CD8-positive, alpha-beta memory T cell (primary cell): ENCODE measurements at regions not wholly inside any gene's neighbourhood (a gene's known extent, or its start where the extent isn't known, plus 50 kb on each side); places are given as distances from the start of the nearest gene placed in this dataset.
"Not testable (repeated sequence)": the region's sequence is repeated elsewhere in the genome, so short reads cannot be mapped to it uniquely, and the experiment has no call there.

Experiments used
- CTCF ChIA-PET: fragments of 350-600 bp; sonication (Branson Sonifier 250); formaldehyde crosslinking; loops from one replicate; lab custom pipeline; 2021; ENCODE audit warnings: antibody characterized with exemption; lab: Charles Lee
- POLR2A ChIA-PET: fragments of 350-600 bp; sonication (Branson Sonifier 250); formaldehyde crosslinking; loops from one replicate; lab custom pipeline; 2021; ENCODE audit warnings: antibody characterized with exemption; lab: Charles Lee
- DNase-seq, 5 donors: peaks; one replicate each; pipeline versions ENCODE4 v3.0.0 to v3.0.0-alpha.2; 2020 to 2022; ENCODE audit warnings: mixed read lengths in 1 of 5
- H3K27ac ChIP-seq: one replicate; pipeline ENCODE4 v1.7.0; 2013; ENCODE audit warnings: low read depth, mild to moderate bottlenecking, low read length, moderate library complexity
- H3K27me3 ChIP-seq: 2 replicates; pipeline ENCODE4 v1.7.0; 2013; ENCODE audit warnings: low read length, mild to moderate bottlenecking; ENCODE audit not compliant: insufficient read depth, poor library complexity, severe bottlenecking
- H3K36me3 ChIP-seq: 2 replicates; pipeline ENCODE4 v1.7.0; 2013; ENCODE audit warnings: mild to moderate bottlenecking, low read length, moderate library complexity; ENCODE audit not compliant: insufficient read depth
- H3K4me1 ChIP-seq: 2 replicates; pipeline ENCODE4 v1.7.0; 2013; ENCODE audit warnings: mild to moderate bottlenecking, low read length, moderate library complexity; ENCODE audit not compliant: insufficient read depth
- H3K4me3 ChIP-seq: 2 replicates; pipeline ENCODE4 v1.7.0; 2013; ENCODE audit warnings: mild to moderate bottlenecking, low read length
- H3K9me3 ChIP-seq: 2 replicates; pipeline ENCODE4 v1.7.0; 2013; ENCODE audit warnings: mild to moderate bottlenecking, low read length
- H3K27ac Mint-ChIP-seq, 8 donors: one replicate each; pipeline ENCODE4 v1.8.0; 2020 to 2021; ENCODE audit warnings: mixed read lengths in 8 of 8, mild to moderate bottlenecking in 6 of 8, inconsistent platforms in 3 of 8, moderate library complexity in 3 of 8
- H3K27me3 Mint-ChIP-seq, 2 donors: one replicate each; pipeline ENCODE4 v1.8.0; 2020 to 2021; ENCODE audit warnings: mixed read lengths in 2 of 2, mild to moderate bottlenecking in 1 of 2, moderate library complexity in 1 of 2
- H3K36me3 Mint-ChIP-seq, 3 donors: one replicate each; pipeline ENCODE4 v1.8.0; 2020 to 2021; ENCODE audit warnings: mixed read lengths in 3 of 3, inconsistent platforms in 1 of 3, mild to moderate bottlenecking in 1 of 3
- H3K4me1 Mint-ChIP-seq, 3 donors: one replicate each; pipeline ENCODE4 v1.8.0; 2020 to 2021; ENCODE audit warnings: mixed read lengths in 3 of 3, inconsistent platforms in 1 of 3, mild to moderate bottlenecking in 1 of 3
- H3K4me3 Mint-ChIP-seq, 7 donors: one replicate each; pipeline ENCODE4 v1.8.0; 2020 to 2021; ENCODE audit warnings: mixed read lengths in 7 of 7, mild to moderate bottlenecking in 6 of 7, moderate library complexity in 4 of 7, inconsistent platforms in 2 of 7
- H3K9me3 Mint-ChIP-seq, 5 donors: one replicate each; pipeline ENCODE4 v1.8.0; 2020 to 2022; ENCODE audit warnings: mixed read lengths in 5 of 5, mild to moderate bottlenecking in 3 of 5, moderate library complexity in 2 of 5, inconsistent platforms in 1 of 5

DNA sequence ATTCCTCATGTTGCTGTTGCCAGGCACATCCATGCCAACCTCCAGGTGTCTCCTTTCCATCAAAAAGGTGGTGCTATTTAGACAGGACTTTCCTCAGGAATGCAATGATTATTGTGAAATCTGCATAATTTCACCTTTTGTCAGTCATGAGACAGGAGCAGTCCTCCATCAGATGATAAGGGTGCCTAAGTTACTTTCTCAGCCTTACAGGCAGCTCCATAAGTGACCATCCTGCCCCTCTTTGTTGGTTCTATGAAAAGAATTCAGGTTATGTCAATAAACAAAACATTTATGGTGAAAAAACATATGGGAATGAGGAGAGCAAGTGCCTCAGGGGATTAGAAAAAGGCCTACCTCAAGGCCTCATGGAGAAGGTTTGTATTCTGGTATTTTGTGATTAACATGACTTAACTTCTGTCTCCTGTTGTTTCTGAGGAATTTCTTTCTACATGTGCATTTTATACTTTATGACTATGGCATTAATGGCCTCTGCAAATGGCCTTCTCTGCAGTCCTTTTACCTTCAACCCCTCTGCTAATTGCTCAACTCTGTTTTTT, 110.3 kb upstream of the DIAPH3 start:
- Histone ChIP-seq H3K4me3 (no peak overlapping the region), H3K27ac (no peak overlapping the region), H3K4me1 (no peaks in the 10 kb centered on the region), H3K9me3 (no peaks in the 10 kb centered on the region), H3K27me3 (no peaks in the 10 kb centered on the region), H3K36me3 (no peaks in the 10 kb centered on the region)
- Mint-ChIP-seq H3K9me3 (no peaks in the 10 kb centered on the region), H3K4me3 (no peak overlapping the region), H3K27me3 (peaks cover 1 to 3% of the 10 kb centered on the region in 2 donors), H3K4me1 (no peaks in the 10 kb centered on the region), H3K27ac (no peak overlapping the region), H3K36me3 (peaks cover 0 to 8% (median 2%) of the 10 kb centered on the region in 3 donors)
- no peak for DNase-seq
- POLR2A ChIA-PET: no interaction called here
- CTCF ChIA-PET: no interaction called here

DNA sequence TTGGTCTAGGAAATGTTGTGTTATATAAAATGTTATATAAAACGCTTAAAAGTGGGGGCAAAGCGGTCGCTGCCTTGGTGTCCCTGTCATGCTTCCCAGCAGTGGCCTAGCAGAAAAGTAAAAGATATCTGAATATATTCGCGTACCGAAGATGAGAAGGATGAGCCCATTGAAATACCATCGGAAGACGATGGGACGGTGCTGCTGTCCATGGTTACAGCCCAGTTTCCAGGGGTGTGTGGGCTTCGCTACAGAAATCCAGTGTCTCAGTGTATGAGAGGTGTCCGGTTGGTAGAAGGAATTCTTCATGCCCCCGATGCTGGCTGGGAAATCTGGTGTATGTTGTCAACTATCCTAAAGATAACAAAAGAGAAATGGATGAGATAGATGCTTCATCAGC, 110.9 kb upstream of the DIAPH3 start:
- no peaks in the 10 kb centered on the region for H3K9me3 Mint-ChIP-seq
- ChIA-PET POLR2A (no interaction called here), CTCF (no interaction called here)
- Histone ChIP-seq H3K27me3 (no peaks in the 10 kb centered on the region), H3K9me3 (no peaks in the 10 kb centered on the region), H3K36me3 (no peaks in the 10 kb centered on the region), H3K4me1 (no peaks in the 10 kb centered on the region), H3K27ac (no peak overlapping the region), H3K4me3 (no peak overlapping the region)
- no peak for DNase-seq
- H3K4me1 Mint-ChIP-seq: no peaks in the 10 kb centered on the region
- peaks cover 1 to 3% of the 10 kb centered on the region in 2 donors for H3K27me3 Mint-ChIP-seq
- no peak overlapping the region for H3K27ac Mint-ChIP-seq
- peaks cover 0 to 8% (median 2%) of the 10 kb centered on the region in 3 donors for H3K36me3 Mint-ChIP-seq
- H3K4me3 Mint-ChIP-seq: no peak overlapping the region

DNA sequence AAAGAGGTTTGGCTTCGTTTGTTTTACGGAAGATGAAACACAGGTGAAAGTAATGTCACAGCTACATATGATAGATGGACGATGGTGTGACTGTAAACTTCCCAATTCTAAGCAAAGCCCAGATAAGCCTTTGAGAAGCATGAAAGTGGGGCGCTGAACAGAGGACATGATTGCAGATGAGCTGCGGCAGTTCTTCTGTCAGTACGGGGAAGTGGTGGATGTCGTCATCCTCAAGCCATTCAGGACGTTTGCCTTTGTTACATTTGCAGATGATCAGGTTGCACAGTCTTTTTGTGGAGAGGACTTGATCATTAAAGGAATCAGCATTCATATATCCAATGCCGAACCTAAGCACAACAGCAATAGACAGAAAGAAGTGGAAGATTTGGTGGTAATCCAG, 111.5 kb upstream of the DIAPH3 start:
- H3K36me3 ChIP-seq: no peaks in the 10 kb centered on the region
- no peaks in the 10 kb centered on the region for H3K4me1 Mint-ChIP-seq
- no peaks in the 10 kb centered on the region for H3K4me1 ChIP-seq
- H3K36me3 Mint-ChIP-seq: peaks cover 0 to 8% (median 2%) of the 10 kb centered on the region in 3 donors
- no peaks in the 10 kb centered on the region for H3K9me3 Mint-ChIP-seq
- ChIA-PET CTCF (no interaction called here), POLR2A (no interaction called here)
- no peak overlapping the region for H3K4me3 ChIP-seq
- H3K27ac ChIP-seq: no peak overlapping the region
- H3K27me3 ChIP-seq: no peaks in the 10 kb centered on the region
- H3K27ac Mint-ChIP-seq: no peak overlapping the region
- H3K9me3 ChIP-seq: no peaks in the 10 kb centered on the region
- no peak overlapping the region for H3K4me3 Mint-ChIP-seq
- no peak for DNase-seq
- peaks cover 1 to 5% of the 10 kb centered on the region in 2 donors for H3K27me3 Mint-ChIP-seq

- H3K36me3 ChIP-seq, H3K9me3 ChIP-seq, POLR2A ChIA-PET, H3K4me3 Mint-ChIP-seq, CTCF ChIA-PET, H3K4me3 ChIP-seq, DNase-seq, H3K27me3 ChIP-seq, H3K4me1 Mint-ChIP-seq, H3K27ac ChIP-seq, H3K9me3 Mint-ChIP-seq, H3K27ac Mint-ChIP-seq, H3K4me1 ChIP-seq, H3K36me3 Mint-ChIP-seq: not testable (repeated sequence)
- H3K27me3 Mint-ChIP-seq: peaks cover 5 to 12% of the 10 kb centered on the region in 2 donors
These were observed 116.5 kb upstream of the TDRD3 start for GRCh38 chr13:60280524-60280923.

DNA sequence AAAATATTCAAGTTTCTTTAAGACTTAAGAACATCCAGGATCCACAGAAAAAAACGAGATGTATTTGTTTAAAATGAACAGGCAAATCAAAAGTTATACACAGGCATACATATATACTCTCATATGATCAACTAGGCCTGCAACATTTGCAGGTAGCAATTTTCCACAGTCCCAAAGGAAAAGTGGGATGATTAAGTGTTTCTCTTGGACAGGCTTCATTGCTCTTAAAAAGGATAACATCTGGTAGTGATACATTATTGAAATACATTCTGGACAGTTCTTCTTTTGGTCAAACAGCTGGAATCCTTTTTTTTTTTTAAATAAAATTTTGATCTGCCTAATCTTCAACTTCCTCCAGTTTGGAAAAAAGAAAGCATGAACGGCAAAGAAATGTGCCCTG, 114.8 kb upstream of the TDRD3 start:
- DNase-seq: no peak
- peaks cover 9 to 18% of the 10 kb centered on the region in 2 donors for H3K27me3 Mint-ChIP-seq
- H3K4me3 Mint-ChIP-seq: no peak overlapping the region
- no peak overlapping the region for H3K27ac Mint-ChIP-seq
- H3K27me3 ChIP-seq: no peaks in the 10 kb centered on the region
- no peaks in the 10 kb centered on the region for H3K36me3 Mint-ChIP-seq
- H3K9me3 Mint-ChIP-seq: peaks cover 0 to 1% (median 0%) of the 10 kb centered on the region in 5 donors
- no peaks in the 10 kb centered on the region for H3K4me1 ChIP-seq
- H3K27ac ChIP-seq: no peak overlapping the region
- no peaks in the 10 kb centered on the region for H3K9me3 ChIP-seq
- H3K4me1 Mint-ChIP-seq: no peaks in the 10 kb centered on the region
- no peak overlapping the region for H3K4me3 ChIP-seq
- POLR2A ChIA-PET: no interaction called here
- no peaks in the 10 kb centered on the region for H3K36me3 ChIP-seq
- CTCF ChIA-PET: no interaction called here

GRCh38 chr13:60282708-60283107, 114.3 kb upstream of the TDRD3 start:
- Mint-ChIP-seq H3K4me1 (no peaks in the 10 kb centered on the region), H3K27me3 (peaks cover 9 to 18% of the 10 kb centered on the region in 2 donors), H3K27ac (peak overlapping the region in 1 of 8 donors; percentile 44), H3K9me3 (peaks cover 0 to 1% (median 0%) of the 10 kb centered on the region in 5 donors), H3K4me3 (no peak overlapping the region), H3K36me3 (no peaks in the 10 kb centered on the region)
- Histone ChIP-seq H3K27me3 (no peaks in the 10 kb centered on the region), H3K27ac (no peak overlapping the region), H3K9me3 (no peaks in the 10 kb centered on the region), H3K4me1 (no peaks in the 10 kb centered on the region), H3K4me3 (no peak overlapping the region), H3K36me3 (no peaks in the 10 kb centered on the region)
- ChIA-PET POLR2A (no interaction called here), CTCF (no interaction called here)
- no peak for DNase-seq

DNA sequence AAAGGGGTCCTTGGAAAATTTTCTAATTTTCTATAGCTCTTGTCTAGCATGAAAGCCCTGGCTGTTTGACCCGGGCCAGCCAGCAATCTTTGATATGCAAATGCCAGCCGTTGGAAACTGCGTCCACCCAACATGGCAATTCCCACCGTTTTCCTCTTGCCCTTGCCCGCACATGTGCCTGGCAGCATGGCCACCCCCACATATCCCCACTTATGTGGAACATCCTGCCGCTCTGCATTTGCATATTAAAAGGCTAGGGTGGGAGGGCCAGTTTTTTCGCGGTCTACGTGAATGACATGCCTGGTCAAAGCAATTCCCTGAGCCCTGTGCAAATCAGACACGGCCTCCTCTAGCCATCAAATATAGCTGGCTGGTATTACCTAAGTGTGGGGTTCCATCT, 110.3 kb upstream of the TDRD3 start:
- no peak for DNase-seq
- no peak overlapping the region for H3K27ac ChIP-seq
- H3K9me3 Mint-ChIP-seq: peaks cover 0 to 1% (median 0%) of the 10 kb centered on the region in 5 donors
- no peaks in the 10 kb centered on the region for H3K36me3 ChIP-seq
- no peaks in the 10 kb centered on the region for H3K27me3 ChIP-seq
- H3K36me3 Mint-ChIP-seq: no peaks in the 10 kb centered on the region
- CTCF ChIA-PET: no interaction called here
- POLR2A ChIA-PET: no interaction called here
- H3K4me1 Mint-ChIP-seq: peaks cover 6 to 10% (median 8%) of the 10 kb centered on the region in 3 donors
- no peak overlapping the region for H3K4me3 Mint-ChIP-seq
- peaks cover 4 to 26% of the 10 kb centered on the region in 2 donors for H3K27me3 Mint-ChIP-seq
- H3K4me3 ChIP-seq: no peak overlapping the region
- no peaks in the 10 kb centered on the region for H3K4me1 ChIP-seq
- no peaks in the 10 kb centered on the region for H3K9me3 ChIP-seq
- peak overlapping the region in 1 of 8 donors; percentile 32 for H3K27ac Mint-ChIP-seq

DNA sequence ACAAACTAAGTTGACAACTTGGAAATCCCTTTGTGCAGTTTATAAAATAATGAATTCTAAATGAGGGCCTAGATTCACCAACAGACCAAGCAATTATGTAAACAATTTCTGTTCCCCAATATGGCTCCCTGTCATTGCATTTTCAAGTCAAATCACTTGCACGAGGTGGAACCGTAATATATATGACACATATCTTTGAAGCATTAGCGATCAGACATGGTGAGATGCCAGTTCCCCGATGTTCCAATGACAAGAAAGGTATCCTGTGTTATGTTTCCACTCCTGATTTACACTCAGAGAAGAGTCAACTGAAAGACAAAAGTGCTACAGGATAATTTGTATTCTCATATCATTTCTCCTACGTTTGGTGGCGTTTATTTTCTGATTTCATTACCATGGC, 108.5 kb upstream of the TDRD3 start:
- Mint-ChIP-seq H3K36me3 (no peaks in the 10 kb centered on the region), H3K4me1 (peaks cover 6 to 10% (median 8%) of the 10 kb centered on the region in 3 donors), H3K27me3 (peaks cover 7 to 29% of the 10 kb centered on the region in 2 donors), H3K9me3 (peaks cover 0 to 1% (median 0%) of the 10 kb centered on the region in 5 donors), H3K4me3 (no peak overlapping the region), H3K27ac (no peak overlapping the region)
- Histone ChIP-seq H3K36me3 (no peaks in the 10 kb centered on the region), H3K27me3 (no peaks in the 10 kb centered on the region), H3K9me3 (no peaks in the 10 kb centered on the region), H3K4me3 (no peak overlapping the region), H3K27ac (no peak overlapping the region), H3K4me1 (no peaks in the 10 kb centered on the region)
- ChIA-PET CTCF (no interaction called here), POLR2A (no interaction called here)
- DNase-seq: no peak
